ENCODE measurements at regions not wholly inside any gene's neighbourhood (a gene's known extent, or its start where the extent isn't known, plus 50 kb on each side); places are given as distances from the start of the nearest gene placed in this dataset.

GRCh38 chr5:98621821-98622220 is 151.6 kb upstream of the RGMB start:
- TF ChIP-seq, protein P1, sequence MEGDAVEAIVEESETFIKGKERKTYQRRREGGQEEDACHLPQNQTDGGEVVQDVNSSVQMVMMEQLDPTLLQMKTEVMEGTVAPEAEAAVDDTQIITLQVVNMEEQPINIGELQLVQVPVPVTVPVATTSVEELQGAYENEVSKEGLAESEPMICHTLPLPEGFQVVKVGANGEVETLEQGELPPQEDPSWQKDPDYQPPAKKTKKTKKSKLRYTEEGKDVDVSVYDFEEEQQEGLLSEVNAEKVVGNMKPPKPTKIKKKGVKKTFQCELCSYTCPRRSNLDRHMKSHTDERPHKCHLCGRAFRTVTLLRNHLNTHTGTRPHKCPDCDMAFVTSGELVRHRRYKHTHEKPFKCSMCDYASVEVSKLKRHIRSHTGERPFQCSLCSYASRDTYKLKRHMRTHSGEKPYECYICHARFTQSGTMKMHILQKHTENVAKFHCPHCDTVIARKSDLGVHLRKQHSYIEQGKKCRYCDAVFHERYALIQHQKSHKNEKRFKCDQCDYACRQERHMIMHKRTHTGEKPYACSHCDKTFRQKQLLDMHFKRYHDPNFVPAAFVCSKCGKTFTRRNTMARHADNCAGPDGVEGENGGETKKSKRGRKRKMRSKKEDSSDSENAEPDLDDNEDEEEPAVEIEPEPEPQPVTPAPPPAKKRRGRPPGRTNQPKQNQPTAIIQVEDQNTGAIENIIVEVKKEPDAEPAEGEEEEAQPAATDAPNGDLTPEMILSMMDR (IDR thresholded peaks at IDR 0.05; ENCODE audit: control insufficient read depth, extremely low read depth, insufficient read depth), result no peak
- no peak overlapping the region for H3K4me3 ChIP-seq (ENCODE audit: low read depth, low read length)
- DNase-seq (ENCODE audit: low read depth), result no peak

DNA sequence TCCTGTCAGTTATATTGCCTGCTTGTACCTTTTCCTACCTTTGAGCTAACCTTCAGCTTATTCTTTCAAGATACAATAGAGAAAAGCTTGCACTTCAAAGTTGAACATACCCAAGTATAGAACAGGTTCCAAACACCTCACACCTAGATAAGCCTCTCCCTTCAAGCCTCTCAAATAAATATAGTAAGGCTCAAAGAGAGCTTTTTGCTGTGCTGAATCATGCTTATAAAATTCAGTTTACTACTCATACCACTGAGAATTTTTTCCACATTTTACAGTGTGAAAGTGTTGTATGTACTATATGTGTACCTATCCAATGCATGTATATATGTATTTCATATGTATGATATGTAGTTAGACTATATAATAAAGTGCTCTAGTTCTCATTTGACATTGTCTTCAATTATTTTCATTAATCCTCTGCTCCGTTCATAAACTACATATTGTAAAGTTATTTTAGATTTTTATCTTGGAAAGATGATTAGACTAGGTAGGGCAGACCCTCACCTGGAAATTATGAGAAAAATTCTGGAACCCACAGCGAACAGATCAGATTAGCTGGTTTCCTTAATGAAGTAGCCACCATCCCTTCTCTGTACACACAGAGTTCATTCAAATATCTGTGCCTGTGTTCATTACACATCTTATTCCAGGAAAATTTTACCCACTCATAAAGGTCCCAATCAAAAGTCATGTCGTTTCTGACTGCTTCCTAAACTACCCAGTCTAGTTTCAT is 149.2 kb upstream of the RGMB start:
- TF ChIP-seq, protein P1 (IDR thresholded peaks at IDR 0.05; ENCODE audit: control insufficient read depth, extremely low read depth, insufficient read depth), result no peak

DNA sequence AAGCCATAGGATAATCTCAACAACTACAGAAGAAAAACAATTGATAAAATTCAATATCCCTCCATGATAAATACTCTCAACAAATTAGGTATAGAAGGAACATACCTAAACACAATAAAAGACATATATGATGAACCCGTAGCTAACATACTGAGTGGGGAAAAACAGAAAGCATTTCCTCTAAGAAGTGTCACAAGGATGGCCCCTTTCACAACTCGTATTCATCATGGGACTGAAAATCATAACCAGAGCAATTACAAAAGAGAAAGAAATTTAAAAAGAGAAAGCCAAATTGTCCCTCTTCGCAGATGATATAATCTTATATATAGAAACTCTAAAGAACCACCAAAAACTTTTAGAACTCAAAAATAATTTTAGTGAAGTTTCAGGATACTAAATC is 146.3 kb upstream of the RGMB start:
- no peak overlapping the region for H3K4me3 ChIP-seq (ENCODE audit: low read depth, low read length)
- no peak for DNase-seq (ENCODE audit: low read depth)
- TF ChIP-seq, protein P1 (IDR thresholded peaks at IDR 0.05; ENCODE audit: control insufficient read depth, extremely low read depth, insufficient read depth), result no peak

More for the DNA sequence above, 149.2 kb upstream of the RGMB start:
- no peak for DNase-seq (ENCODE audit: low read depth)
- H3K4me3 ChIP-seq (ENCODE audit: low read depth, low read length), result no peak overlapping the region

DNA sequence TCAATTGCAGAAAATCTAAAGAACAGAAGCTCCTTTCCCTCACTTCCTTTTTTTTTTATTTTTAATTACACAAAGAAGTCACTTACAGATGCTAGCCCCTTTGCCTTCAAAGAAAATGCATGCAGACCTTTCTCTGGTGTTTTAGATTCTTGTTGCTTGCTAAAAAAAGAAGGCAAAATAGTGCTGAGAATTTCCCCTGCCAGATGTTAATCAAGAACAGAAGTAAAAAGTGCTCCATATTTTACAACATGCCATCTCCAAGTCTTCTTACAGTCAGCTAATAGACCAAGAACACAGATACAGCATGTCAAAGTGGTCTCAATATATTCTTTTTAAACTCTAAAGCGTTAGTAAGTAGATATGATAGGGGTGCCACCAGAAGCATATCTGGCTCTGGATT is 142.8 kb upstream of the RGMB start:
- no peak for DNase-seq (ENCODE audit: low read depth)
- no peak overlapping the region for H3K4me3 ChIP-seq (ENCODE audit: low read depth, low read length)
- TF ChIP-seq, protein P1 (IDR thresholded peaks at IDR 0.05; ENCODE audit: control insufficient read depth, extremely low read depth, insufficient read depth), result no peak

DNA sequence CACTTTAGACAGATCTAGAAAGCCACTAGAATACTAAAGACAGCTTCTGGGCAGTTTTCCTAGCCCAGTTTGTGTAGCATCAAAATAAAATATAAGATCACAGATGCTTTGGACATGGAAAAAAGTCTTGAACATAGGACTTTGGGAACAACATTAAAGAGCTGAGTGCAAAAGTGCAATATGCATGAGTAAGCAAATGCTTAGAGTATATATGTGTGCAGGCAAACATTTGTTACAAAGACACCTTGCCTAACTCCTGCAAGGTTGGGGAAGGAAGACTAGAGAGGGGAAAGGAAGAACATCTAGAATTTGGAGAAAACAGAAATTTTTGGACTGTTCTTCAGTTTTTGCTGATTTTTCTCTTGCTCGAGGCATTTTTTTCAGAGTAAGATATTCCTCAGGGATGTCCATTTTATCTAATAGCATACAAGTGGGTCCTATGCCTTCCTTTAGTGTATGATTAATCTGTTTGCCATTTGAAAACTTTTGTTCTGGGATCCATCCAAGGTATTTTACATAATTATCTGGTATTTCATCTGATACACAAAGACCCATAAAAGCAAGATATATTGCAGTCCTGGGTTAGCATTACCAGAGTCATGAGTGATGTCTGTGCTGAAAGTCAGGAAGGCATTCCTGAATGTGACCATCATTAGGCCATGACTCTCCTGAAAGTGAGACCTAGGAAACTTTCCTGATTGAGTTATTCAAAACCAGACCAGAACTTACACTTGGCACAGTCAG is 142.0 kb upstream of the RGMB start:
- DNase-seq (ENCODE audit: low read depth), result no peak
- no peak overlapping the region for H3K4me3 ChIP-seq (ENCODE audit: low read depth, low read length)
- TF ChIP-seq, protein P1 (IDR thresholded peaks at IDR 0.05; ENCODE audit: control insufficient read depth, extremely low read depth, insufficient read depth), result no peak

- DNase-seq (ENCODE audit: low read depth), result peak; percentile 21
- H3K4me3 ChIP-seq (ENCODE audit: low read depth, low read length), result no peak overlapping the region
- TF ChIP-seq, protein P1 (IDR thresholded peaks at IDR 0.05; ENCODE audit: control insufficient read depth, extremely low read depth, insufficient read depth), result no peak
Measured at GRCh38 chr5:98635656-98636055, 137.8 kb upstream of the RGMB start.

Data from LNCaP clone FGC (cell line).